ENCODE measurements at regions not wholly inside any gene's neighbourhood (a gene's known extent, or its start where the extent isn't known, plus 50 kb on each side); places are given as distances from the start of the nearest gene placed in this dataset.

DNA sequence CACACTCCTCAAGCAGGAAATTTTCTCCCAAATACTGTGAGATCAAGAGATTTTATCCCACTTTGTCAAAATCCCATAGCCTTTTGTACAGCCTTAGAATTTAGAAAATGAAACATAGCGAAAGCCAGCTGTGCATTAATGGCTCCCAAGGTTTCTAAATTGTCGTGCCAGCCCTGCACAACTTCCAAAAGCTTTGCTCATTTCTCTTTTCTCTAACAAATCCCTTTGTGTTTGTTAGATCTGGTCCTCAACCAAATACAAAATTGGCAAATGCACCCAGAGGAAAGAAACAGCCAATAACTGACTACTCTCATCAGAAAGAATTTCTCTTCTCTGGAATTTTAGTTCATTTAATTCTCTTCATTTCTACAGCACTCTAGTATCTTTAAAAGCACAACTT is 361.1 kb downstream of the INSIG2 start:
- no peak for TF ChIP-seq POLR2A (IDR thresholded peaks at IDR 0.05; ENCODE audit: low read length)
- no peak for TF ChIP-seq GATA1 (IDR thresholded peaks at IDR 0.05; ENCODE audit: low read depth, low read length)
